ENCODE measurements at regions not wholly inside any gene's neighbourhood (a gene's known extent, or its start where the extent isn't known, plus 50 kb on each side); places are given as distances from the start of the nearest gene placed in this dataset.
"Not testable (repeated sequence)": the region's sequence is repeated elsewhere in the genome, so short reads cannot be mapped to it uniquely, and the experiment has no call there.

GRCh38 chr6:11452106-11452505 is 85.4 kb upstream of the TMEM170B start:
- TF ChIP-seq CTCF, POLR2A (IDR thresholded peaks at IDR 0.05): not testable (repeated sequence)
